Cardiac muscle cell (in vitro differentiated cells and primary cell): ENCODE measurements at regions not wholly inside any gene's neighbourhood (a gene's known extent, or its start where the extent isn't known, plus 50 kb on each side); places are given as distances from the start of the nearest gene placed in this dataset.
A peak's percentile ranks its signal among the peaks of the same experiment; 100 is the strongest.

Source experiments
- DNase-seq, 2 donors: peaks; one replicate each; pipeline versions ENCODE4 v3.0.0 to v3.0.0-alpha.2; 2010 to 2017; ENCODE audit warnings: low read depth in 1 of 2, low spot score in 1 of 2
- H3K27ac ChIP-seq: fragments of 200-600 bp; sonication (generic); 2 replicates; pipeline ENCODE4 v1.5.1; 2016
- H3K27me3 ChIP-seq: fragments of 200-600 bp; sonication (generic); 2 replicates; pipeline ENCODE4 v1.6.0; 2016; ENCODE audit warnings: control low read depth
- H3K36me3 ChIP-seq: fragments of 200-600 bp; sonication (generic); 2 replicates; pipeline ENCODE4 v1.5.1; 2016; ENCODE audit warnings: control low read depth
- H3K4me1 ChIP-seq: fragments of 200-600 bp; sonication (generic); 2 replicates; pipeline ENCODE4 v1.8.1; 2017; ENCODE audit warnings: low read depth, mild to moderate bottlenecking, mixed run types
- H3K4me3 ChIP-seq: fragments of 200-600 bp; sonication (generic); 2 replicates; pipeline ENCODE4 v1.5.1; 2016; ENCODE audit warnings: mild to moderate bottlenecking
- H3K9me3 ChIP-seq: fragments of 200-600 bp; sonication (generic); 2 replicates; pipeline ENCODE4 v1.5.1; 2017; ENCODE audit warnings: low read depth, mild to moderate bottlenecking, control low read depth
- CTCF ChIP-seq: IDR thresholded peaks from 2 replicates; pipeline ENCODE4 v1.5.1; 2012; ENCODE audit warnings: low read depth, mild to moderate bottlenecking, low read length

- Histone ChIP-seq H3K27ac (no peak overlapping the region), H3K27me3 (no peaks in the 10 kb centered on the region), H3K4me1 (no peaks in the 10 kb centered on the region), H3K4me3 (no peak overlapping the region), H3K9me3 (no peaks in the 10 kb centered on the region), H3K36me3 (no peaks in the 10 kb centered on the region)
- DNase-seq = no peak
- no peak for TF ChIP-seq CTCF
Measured at GRCh38 chr4:120155287-120155686, 88.6 kb upstream of the MAD2L1 start.

GRCh38 chr4:120144634-120145033 lies 78.0 kb upstream of the MAD2L1 start:
- H3K4me3 ChIP-seq = no peak overlapping the region
- no peaks in the 10 kb centered on the region for H3K4me1 ChIP-seq
- H3K36me3 ChIP-seq = no peaks in the 10 kb centered on the region
- no peaks in the 10 kb centered on the region for H3K27me3 ChIP-seq
- no peak for TF ChIP-seq CTCF
- H3K27ac ChIP-seq = no peak overlapping the region
- no peaks in the 10 kb centered on the region for H3K9me3 ChIP-seq
- no peak for DNase-seq

GRCh38 chr4:120144041-120144440 lies 77.4 kb upstream of the MAD2L1 start:
- no peaks in the 10 kb centered on the region for H3K4me1 ChIP-seq
- H3K4me3 ChIP-seq = no peak overlapping the region
- no peak for TF ChIP-seq CTCF
- no peaks in the 10 kb centered on the region for H3K9me3 ChIP-seq
- no peak overlapping the region for H3K27ac ChIP-seq
- H3K27me3 ChIP-seq = no peaks in the 10 kb centered on the region
- H3K36me3 ChIP-seq = no peaks in the 10 kb centered on the region
- no peak for DNase-seq

GRCh38 chr4:120139392-120139791 lies 72.7 kb upstream of the MAD2L1 start:
- Histone ChIP-seq H3K4me1 (no peaks in the 10 kb centered on the region), H3K27me3 (no peaks in the 10 kb centered on the region), H3K36me3 (no peaks in the 10 kb centered on the region), H3K27ac (no peak overlapping the region), H3K9me3 (no peaks in the 10 kb centered on the region), H3K4me3 (no peak overlapping the region)
- DNase-seq = no peak
- TF ChIP-seq CTCF = no peak

GRCh38 chr4:120132935-120133334 lies 66.3 kb upstream of the MAD2L1 start:
- H3K9me3 ChIP-seq = no peaks in the 10 kb centered on the region

More at GRCh38 chr4:120132935-120133334, 66.3 kb upstream of the MAD2L1 start:
- Histone ChIP-seq H3K27ac (no peak overlapping the region), H3K4me3 (no peak overlapping the region), H3K27me3 (no peaks in the 10 kb centered on the region), H3K4me1 (no peaks in the 10 kb centered on the region), H3K36me3 (no peaks in the 10 kb centered on the region)
- DNase-seq = peak in 1 of 2 donors; percentile 16
- TF ChIP-seq CTCF = no peak
